DMS 273 treated with DMSO at 0.1 percent for 48 hours (cell line): ENCODE measurements at regions not wholly inside any gene's neighbourhood (a gene's known extent, or its start where the extent isn't known, plus 50 kb on each side); places are given as distances from the start of the nearest gene placed in this dataset.
"Not testable (repeated sequence)": the region's sequence is repeated elsewhere in the genome, so short reads cannot be mapped to it uniquely, and the experiment has no call there.

Source experiments
- DNase-seq: peaks from one replicate; lab custom pipeline; 2025; lab: John Stamatoyannopoulos, UW

DNA sequence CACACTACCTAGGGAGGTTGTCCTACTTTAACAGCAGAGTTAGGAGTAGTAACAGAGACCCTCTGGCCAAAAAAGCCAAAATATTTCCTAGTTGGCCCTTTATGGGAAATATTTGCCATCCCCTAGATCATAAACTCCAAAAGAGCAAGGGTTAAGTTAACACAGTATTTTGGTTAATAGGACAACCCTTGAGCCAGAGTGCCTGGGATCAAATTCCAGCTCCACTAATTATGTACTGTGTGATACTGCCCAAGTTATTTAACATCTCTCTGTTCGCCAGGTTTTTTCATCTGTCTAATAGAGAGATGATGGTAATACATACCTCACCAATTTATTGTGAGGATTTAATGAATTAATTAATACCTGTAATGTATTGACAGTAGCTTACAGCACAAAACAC, 767.4 kb downstream of the KCNJ2 start:
- DNase-seq: no peak

DNA sequence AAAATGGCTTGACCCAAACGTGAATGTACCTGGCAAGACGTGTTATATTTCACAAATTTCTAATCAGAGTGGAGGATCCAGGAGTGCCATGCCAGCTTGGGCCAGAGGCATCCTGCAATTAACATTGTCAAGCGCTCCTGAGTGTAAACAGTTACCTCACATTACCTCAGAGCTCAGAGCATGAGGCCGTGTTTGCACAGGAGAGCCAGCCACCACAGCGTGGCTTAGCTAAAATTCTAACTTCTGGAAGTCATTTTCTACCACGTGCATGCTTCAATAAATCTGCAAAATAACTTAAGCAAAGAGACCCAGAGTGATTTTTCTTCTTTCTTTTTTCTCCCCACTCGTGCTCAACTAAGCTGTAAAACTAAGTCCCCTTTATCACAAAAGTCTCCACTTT, 769.0 kb downstream of the KCNJ2 start:
- no peak for DNase-seq

DNA sequence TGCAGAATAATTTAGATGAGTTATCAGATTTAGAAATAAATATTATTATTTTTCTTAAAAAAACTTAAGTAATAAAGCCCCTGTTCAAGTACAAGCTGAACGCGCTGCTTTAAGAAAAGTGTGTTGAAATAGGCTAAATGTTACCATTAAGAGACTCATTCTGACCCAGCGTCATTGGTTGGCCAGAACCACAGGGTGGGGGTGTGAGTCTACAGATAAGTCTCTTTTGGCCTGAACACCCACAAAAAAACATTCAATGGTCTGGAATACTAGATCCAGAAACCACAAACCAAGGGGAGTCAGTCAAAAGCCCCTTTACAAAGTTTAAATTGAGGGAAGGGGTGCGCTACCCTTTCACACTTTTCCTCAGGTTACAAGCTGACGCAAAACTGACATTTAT, 776.1 kb downstream of the KCNJ2 start:
- no peak for DNase-seq

DNA sequence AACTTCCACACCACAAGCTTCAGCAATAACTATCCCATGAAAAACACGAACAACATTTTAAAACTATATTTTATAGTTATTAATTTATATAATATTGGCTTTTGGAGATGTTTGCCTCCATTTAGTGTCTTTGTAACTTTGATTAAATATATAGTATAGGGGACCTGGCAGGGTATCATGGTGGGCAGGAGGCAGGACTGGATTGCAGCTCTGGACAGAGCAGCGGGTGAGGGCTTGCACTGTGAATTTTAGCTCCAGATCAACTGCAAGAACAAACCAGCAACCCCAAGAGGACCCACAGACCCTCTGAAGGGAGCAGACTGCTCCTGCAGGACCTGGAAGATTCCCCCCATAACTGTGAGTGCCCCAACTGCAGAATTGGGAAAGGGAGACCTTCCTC, 777.9 kb downstream of the KCNJ2 start:
- no peak for DNase-seq

DNA sequence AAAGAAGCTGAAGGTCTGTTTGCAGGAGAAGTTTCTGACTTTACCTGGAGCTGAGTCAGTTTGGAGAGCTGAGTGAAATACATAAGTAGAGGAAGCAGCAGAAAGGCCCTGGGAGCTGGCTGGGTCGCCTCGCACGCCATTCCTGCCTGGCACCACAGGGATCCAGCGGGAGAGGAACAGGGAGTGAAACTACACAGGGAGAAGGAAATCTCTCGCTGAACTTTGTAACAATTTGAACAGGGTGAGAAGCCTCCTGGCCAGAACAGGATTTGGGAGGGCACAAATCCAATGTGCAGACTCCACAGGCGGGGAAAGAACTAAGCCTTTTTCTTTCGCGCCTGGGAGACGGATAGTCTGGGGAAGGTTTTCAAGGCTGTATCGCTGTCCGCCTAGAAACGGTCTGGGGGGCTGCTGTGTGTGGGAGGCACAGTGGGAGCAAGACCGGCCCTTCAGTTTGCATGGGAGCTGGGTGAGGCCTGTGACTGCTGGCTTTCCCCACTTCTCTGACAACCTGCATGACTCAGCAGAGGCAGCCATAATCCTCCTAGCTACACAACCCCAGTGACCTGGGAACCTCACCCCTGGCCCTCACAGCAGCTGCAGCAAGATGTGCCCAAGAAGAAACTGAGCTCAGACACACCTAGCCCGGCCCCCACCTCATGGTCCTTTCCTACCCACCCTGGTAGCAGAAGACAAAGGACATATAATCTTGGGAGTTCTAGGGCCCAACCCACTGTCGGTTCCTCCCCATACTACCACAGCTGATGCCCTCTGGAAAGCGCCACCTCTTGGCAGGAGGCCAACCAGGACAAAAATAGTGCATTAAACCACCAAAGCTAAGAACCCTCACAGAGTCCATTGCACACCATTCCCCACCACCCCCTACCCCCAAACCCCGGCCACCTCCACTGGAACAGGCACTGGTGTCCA, 778.6 kb downstream of the KCNJ2 start:
- no peak for DNase-seq

DNA sequence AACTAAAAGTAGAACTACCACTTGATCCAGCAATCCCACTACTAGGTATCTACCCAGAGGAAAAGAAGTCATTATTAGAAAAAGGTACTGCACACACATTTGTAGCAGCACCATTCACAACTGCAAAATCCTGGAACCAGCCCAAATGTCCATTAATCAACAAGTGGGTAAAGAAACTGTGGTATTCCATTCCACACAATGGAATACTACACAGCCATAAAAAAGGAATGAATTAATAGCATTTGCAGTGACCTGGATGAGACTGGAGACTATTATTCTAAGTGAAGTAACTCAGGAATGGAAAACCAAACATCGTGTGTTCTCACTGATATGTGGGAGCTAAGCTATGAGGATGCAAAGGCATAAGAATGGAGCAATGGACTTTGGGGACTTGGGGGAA, 783.8 kb downstream of the KCNJ2 start:
- DNase-seq: not testable (repeated sequence)

DNA sequence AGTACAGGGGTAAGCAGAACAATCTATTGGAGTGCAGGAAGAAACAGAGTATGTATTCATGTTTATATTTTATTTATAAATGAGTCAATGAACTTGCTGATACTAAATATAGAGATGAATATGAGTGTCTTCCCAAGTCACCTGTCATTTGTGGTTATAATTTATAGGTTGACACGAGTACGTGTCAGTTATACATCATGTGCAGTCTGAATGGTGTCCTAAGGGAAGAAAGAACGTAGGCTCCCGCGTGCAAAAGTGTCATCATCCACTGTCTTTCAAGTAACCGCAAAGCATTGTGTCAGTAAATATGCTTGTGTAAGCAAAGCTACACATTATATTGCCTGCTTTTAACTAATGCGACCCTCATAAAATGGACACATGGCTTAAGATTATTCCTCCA, 786.1 kb downstream of the KCNJ2 start:
- DNase-seq: no peak

DNA sequence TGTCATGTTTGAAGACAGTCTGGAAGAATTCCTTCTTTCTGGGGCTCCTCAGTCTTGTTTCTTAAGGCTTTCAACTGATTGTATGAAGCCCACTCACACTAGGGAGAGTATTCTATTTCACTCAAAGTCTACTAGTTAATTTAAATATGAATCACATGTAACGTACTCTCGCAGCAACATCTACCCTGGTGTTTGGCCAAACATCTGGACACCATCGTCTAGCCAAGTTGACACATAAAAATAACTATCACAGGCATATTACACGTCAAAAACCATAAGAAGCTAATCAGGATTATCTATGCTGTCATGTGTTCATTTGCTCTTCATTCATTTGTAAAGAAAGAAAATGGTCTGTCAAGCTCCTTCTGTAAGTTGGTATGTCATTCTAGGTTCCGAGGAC, 787.4 kb downstream of the KCNJ2 start:
- DNase-seq: no peak

DNA sequence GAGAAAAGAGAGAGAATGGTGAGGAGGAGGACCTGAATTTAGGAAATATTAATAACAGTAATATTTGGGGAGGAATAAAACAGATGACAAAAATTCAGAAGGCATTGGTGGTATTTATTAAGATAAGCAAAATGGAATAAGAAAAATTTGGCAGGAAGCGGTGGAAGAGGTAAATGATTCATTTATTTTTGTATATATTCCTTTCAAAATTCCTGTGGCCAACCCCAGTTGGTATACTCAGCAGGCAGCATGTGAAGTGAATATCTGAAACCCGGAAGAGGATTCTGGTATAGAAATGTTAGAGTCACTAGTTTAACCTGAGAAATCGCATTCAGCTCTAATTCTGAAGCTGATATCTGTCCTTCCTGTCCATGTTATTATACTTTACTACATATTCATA, 792.0 kb downstream of the KCNJ2 start:
- DNase-seq: no peak

DNA sequence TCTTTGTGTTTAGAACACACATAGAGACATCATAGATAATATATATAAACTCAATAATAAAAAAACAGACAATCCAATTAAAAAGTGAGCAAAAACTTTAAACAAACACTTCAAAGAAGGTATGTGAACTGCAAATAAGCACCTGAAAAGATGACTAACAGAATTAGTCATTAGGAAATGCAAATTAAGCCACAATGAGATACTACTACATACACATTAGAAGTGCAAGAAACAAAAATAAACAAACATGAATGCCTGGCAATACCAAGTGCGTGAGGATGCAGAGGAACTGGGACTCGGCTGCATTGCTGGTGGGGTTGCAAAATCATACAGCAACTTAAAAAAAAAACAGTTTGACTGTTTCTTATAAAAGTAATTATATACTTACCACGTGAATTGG, 799.0 kb downstream of the KCNJ2 start:
- DNase-seq: no peak

DNA sequence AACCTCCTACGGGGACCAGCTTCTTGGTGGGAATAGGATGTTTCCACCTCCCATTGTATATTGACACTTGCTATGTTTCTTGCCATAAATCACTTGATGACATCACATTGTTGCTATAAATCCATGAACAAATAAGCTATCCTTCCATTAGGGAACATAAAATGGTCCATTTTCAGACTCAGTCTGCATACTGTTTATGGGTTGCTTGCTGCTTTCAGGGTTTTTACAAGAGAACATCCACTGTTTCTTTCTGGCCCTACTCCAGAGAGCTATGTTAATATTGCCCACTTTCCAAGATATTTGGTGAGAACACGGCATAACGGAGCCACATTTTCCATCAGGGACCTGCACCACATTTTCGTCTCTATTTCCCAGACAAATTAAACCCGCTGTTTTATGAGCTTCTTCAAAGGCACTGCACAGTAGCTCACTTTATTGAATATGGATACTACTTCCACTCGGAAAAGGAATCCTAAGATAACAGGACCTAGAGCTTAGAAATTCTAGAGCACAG, 800.2 kb downstream of the KCNJ2 start:
- DNase-seq: no peak

DNA sequence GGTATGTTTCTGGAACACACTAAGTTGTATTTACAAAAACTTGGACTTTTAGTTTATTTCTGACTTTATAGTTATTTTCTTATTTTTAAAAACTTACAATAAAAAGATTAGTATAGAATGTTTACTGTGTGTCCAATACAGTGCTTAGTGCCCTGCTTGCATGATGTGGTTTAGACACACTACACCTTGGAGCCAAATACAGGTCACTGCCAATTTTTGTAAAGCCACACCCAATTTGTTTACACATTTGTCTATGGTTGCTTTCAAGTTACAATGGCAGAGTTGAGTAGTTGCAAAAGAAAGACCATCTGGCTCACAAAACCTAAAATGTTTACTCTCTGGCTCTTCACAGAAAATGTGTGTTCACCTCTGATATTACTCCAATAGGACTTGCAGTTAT, 807.1 kb downstream of the KCNJ2 start:
- DNase-seq: no peak

DNA sequence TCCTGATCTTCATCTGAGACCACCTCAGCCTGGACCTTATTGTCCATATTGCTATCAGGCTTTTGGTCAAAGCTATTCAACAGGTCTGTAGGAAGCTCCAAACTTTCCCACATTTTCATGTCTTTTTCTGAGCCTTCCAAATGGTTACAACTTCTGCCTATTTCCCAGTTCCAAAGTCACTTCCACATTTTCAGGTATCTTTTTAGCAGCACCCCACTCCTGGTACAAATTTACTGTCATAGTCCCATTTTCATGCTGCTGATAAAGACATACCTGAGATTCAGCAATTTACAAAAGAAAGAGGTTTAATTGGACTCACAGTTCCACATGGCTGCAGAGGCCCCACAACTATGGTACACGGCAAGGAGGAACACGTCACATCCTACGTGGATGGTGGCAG, 815.5 kb downstream of the KCNJ2 start:
- DNase-seq: no peak

DNA sequence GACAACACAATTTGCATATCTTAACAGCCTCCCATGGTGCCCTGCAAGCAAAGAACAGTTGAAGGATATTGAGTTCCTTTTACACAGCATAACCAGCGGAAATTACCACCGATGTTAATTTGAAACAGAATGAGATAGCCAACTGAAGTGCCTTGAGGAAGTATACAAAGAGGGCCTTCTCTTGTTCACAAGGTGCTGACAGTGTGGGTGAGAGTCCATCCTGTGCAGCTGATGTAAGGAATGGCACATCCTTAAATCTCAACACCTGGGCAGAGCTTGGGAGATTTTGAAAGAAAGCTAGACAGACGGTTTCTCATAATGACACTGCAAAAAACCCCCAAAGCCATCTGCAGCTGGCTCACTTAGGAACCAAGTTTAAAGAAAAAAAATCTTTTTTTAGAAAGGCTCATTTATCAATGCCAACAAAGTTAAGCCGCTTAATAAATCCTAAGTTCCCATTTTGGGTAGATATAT, 818.6 kb downstream of the KCNJ2 start:
- DNase-seq: no peak

DNA sequence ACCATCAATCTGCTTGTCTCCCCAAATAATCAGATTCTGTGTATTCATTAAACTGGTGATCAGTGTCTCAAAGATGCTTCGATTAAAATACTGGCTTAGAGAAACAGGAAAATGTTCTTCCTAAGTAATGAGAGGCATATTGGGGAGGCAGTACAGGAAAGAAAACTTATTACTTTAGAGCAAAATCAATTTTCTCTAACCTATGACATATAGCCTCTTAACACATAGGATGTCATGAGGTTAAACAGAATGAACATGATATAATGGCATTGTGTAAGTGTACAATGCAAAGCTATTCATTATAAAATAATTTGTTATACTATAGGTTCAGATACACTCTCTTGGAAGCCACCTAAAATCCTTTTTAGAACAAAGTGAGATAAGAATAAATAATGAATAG, 819.3 kb downstream of the KCNJ2 start:
- no peak for DNase-seq

DNA sequence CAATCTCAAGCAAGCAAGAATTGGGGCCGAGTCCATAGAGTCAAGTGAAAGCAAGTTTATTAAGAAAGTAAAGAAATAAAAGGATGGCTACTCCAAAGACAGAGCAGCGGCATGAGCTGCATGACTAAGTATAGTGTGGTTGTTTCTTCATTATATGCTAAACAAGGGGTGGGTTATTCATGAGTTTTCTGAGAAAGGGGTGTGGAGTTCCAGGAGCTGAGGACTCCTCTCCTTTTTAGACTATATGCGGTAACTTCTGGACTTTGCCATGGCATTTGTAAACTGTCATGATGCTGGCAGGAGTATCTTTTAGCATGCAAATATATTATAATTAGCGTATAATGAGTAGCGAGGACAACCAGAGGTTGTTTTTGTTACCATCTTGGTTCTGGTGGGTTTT, 819.9 kb downstream of the KCNJ2 start:
- no peak for DNase-seq

DNA sequence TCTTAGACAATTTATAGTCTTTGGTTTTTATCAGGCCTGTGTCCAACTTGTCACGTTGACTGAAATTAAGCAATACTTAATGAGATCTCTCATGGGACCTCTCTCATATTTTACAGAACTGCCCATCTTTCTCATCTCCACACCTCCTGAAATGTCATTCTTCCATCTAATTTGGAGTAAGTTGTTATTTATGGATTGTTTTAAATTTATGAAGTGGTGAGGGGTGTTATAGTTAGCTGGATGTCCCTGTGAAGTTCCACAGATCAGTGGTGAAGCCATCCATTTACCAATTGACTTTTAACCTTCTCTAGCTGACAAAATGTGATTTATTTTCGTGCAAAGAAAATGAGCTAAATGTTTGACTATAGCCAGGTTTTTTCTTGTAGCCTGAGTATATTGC, 824.9 kb downstream of the KCNJ2 start:
- DNase-seq: no peak

DNA sequence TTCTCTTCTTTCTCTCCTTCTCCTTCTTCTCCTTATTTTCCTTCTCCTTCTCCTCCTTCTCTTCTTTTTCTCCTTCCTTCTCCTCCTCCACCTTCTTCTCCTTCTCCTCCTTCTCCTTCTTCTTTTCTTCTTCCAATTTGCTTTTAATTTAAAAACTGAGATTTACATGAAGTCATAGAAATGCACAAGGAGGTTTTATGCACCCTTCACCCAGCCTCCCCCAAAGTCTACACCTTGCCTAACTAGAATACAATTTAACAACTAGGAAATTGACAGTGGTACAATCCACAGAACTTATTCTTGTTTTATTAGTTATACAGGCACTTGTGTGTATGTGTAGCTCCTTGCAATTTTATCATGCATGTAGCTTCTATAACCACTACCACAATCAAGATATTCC, 826.7 kb downstream of the KCNJ2 start:
- DNase-seq: no peak

DNA sequence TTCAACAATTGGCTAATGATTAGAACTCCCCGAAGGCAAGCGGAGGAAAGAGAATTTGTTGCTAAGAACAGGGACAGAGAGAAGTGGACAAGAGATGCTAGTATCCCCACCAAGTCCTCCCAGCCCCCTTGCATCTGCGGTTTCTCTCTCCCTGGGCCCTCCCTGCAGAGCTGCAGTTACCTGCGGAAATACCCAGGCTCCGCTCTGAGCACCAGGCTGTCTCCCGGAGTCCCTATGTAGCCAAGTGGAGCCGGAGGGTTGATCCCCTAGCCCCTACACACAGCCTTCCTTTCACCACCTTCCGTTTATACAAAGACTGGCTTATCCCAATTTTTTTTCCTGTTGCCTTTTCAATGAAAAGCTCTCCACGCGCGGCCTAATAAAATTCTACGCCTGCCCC, 834.4 kb downstream of the KCNJ2 start:
- DNase-seq: no peak

DNA sequence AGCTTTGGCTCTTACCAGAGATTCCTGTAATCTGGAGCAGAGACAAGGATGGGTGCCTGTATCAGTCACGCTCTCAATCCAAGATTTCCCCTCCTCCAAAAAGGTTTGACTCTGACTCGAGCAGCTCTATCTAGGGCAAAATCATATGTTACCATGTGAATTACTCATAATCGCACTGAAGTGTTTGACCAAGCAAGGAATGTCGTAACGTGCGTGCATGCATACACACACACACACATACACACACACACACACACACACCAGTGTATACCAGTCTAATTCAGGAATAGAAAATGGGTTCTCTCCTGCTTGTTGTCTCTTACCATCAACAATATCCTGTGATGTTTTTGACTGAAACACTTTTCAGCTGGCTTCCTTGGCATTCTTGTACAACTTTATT, 835.1 kb downstream of the KCNJ2 start:
- no peak for DNase-seq

DNA sequence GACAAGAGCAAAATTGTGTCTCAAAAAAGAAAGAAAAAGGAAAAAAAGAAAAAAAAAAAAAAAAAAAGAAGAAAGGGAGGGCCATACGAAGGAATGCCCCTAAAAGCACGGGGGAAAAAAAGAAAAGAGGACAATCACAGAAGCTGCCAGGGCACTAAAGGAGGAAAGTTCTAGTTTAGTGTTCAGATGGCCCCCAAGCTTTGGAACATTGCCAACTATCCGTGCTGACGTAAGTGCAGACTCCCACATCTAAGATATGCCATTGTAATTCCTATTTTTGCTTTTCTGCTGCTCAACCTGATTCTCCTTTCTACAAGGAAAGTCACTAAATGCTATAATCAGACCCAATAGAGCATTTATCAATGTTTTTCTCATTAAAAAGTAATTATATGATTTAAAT, 842.1 kb downstream of the KCNJ2 start:
- DNase-seq: no peak

DNA sequence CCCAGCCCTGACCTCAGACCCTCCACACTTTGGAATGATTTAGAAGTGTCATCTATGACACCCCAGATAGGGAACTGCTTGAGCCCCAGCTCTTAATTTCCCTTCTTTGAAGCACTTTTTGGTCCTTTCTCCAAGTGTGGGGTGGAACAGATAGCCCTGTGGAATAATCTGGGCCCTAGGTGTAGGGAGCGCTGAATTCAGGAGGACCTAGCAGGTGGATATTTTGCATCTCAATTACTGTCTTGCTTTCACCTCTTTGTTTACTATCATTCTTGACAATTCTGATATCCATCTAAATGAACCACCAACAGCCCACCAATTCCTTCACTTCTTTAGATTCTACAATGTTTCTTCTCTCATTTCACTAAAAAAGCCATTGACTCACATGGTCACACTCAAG, 850.4 kb downstream of the KCNJ2 start:
- DNase-seq: no peak

DNA sequence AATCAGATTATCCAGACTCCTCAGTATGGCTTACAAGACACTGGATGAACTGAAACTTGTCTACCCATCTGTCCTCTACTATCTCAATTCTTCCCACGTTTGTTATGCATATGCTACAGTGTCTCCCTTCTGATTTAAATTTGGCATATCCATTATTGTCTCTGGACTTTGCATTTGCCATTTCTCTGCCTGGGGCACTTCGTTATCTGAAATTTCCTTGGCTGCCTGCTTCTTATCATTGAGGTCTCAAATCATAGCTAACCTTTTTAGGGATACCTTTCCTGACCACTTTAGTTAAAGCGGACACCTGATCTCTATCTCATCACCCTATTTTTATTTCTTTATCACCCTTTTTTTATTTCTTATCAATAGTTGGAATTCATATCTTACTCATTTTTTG, 853.4 kb downstream of the KCNJ2 start:
- no peak for DNase-seq
